Esophagus muscularis mucosa (tissue), 3 donors: ENCODE measurements at regions not wholly inside any gene's neighbourhood (a gene's known extent, or its start where the extent isn't known, plus 50 kb on each side); places are given as distances from the start of the nearest gene placed in this dataset.

Experiments used
- POLR2A ChIP-seq: fragments of 450-650 bp; IDR thresholded peaks from one replicate; pipeline ENCODE4 v1.6.1; 2017; ENCODE audit warnings: antibody characterized with exemption, moderate library complexity, mild to moderate bottlenecking, low read depth
- POLR2AphosphoS5 ChIP-seq, 2 donors: sonication (generic); formaldehyde crosslinking; IDR thresholded peaks; one replicate each; pipeline ENCODE4 v1.6.1; 2017; ENCODE audit warnings: antibody characterized with exemption in 2 of 2
- TF ChIP-seq, protein P1 (sequence below), 3 experiments: fragments of 200-600 bp in 2 of 3; fragments of 450-650 bp in 1 of 3; sonication (generic) in 2 of 3; IDR thresholded peaks; one replicate each; pipeline ENCODE4 v1.5.1; 2017 to 2019; ENCODE audit warnings: antibody characterized with exemption in 3 of 3, mild to moderate bottlenecking in 2 of 3, moderate library complexity in 1 of 3

DNA sequence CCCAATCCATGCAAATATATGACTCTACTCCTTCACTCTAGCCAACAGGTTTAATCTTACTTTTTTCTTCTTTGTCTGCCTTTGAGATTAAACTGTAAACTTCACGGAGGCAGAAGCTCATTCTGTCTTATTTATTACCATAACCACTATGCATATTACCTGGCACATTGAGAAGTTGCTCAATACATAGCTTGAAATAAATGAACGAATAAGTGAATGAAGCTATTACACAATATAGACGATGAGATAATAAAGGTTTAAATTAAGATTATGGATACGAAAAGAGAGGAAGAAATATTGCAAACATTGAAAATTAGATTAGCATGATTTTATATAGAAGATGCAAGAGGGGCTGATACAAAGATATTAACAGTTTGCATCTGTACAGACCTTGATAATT lies 385.1 kb downstream of the LTN1 start:
- TF ChIP-seq, protein P1, sequence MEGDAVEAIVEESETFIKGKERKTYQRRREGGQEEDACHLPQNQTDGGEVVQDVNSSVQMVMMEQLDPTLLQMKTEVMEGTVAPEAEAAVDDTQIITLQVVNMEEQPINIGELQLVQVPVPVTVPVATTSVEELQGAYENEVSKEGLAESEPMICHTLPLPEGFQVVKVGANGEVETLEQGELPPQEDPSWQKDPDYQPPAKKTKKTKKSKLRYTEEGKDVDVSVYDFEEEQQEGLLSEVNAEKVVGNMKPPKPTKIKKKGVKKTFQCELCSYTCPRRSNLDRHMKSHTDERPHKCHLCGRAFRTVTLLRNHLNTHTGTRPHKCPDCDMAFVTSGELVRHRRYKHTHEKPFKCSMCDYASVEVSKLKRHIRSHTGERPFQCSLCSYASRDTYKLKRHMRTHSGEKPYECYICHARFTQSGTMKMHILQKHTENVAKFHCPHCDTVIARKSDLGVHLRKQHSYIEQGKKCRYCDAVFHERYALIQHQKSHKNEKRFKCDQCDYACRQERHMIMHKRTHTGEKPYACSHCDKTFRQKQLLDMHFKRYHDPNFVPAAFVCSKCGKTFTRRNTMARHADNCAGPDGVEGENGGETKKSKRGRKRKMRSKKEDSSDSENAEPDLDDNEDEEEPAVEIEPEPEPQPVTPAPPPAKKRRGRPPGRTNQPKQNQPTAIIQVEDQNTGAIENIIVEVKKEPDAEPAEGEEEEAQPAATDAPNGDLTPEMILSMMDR (IDR thresholded peaks at IDR 0.05), result no peak
- TF ChIP-seq POLR2AphosphoS5 (IDR thresholded peaks at IDR 0.05) (no peak), POLR2A (no peak)
